SK-N-SH treated with all-trans-retinoic acid at 6 μM for 48 hours (cell line): ENCODE measurements at regions not wholly inside any gene's neighbourhood (a gene's known extent, or its start where the extent isn't known, plus 50 kb on each side); places are given as distances from the start of the nearest gene placed in this dataset.

Experiments
- ATAC-seq: fragments of 200-7000 bp; cut with Tn5 transposase; 3 replicates; pipeline ENCODE4 v1.9.1; 2020; ENCODE audit warnings: mild to moderate bottlenecking, moderate library complexity
- ARNTL ChIP-seq: fragments of 450-650 bp; formaldehyde crosslinking; IDR thresholded peaks from 2 replicates; pipeline ENCODE4 v1.5.0; 2020; ENCODE audit warnings: low read depth, mild to moderate bottlenecking, moderate library complexity, borderline replicate concordance
- BACH2 ChIP-seq: fragments of 250-450 bp; sonication (Bioruptor Pico); IDR thresholded peaks from 2 replicates; pipeline ENCODE4 v1.9.0; 2021; ENCODE audit warnings: mild to moderate bottlenecking, borderline replicate concordance
- CSDC2 ChIP-seq: fragments of 250-450 bp; sonication (Bioruptor Pico); IDR thresholded peaks from 2 replicates; pipeline ENCODE4 v1.5.0; 2020; ENCODE audit warnings: mild to moderate bottlenecking, moderate library complexity
- ESRRG ChIP-seq: fragments of 250-450 bp; sonication (Bioruptor Pico); IDR thresholded peaks from 2 replicates; pipeline ENCODE4 v1.6.1; 2021; ENCODE audit warnings: mild to moderate bottlenecking
- GLIS3 ChIP-seq: fragments of 250-450 bp; sonication (Bioruptor Pico); IDR thresholded peaks from 2 replicates; pipeline ENCODE4 v1.5.0; 2020; ENCODE audit warnings: mild to moderate bottlenecking, moderate library complexity
- ISL1 ChIP-seq: fragments of 250-450 bp; sonication (Bioruptor Pico); IDR thresholded peaks from 2 replicates; pipeline ENCODE4 v2.1.2; 2022; ENCODE audit warnings: mild to moderate bottlenecking, moderate library complexity
- OSR1 ChIP-seq: fragments of 250-450 bp; sonication (Bioruptor Pico); IDR thresholded peaks from 2 replicates; pipeline ENCODE4 v1.8.0; 2022; ENCODE audit warnings: moderate library complexity, mild to moderate bottlenecking, inconsistent platforms
- PPARA ChIP-seq: fragments of 250-450 bp; sonication (Bioruptor Pico); IDR thresholded peaks from 2 replicates; pipeline ENCODE4 v1.5.0; 2020; ENCODE audit warnings: mild to moderate bottlenecking, borderline replicate concordance
- RARB ChIP-seq: fragments of 250-450 bp; sonication (Bioruptor Pico); IDR thresholded peaks from 2 replicates; pipeline ENCODE4 v1.8.0; 2021; ENCODE audit warnings: mild to moderate bottlenecking, moderate library complexity
- SNAI2 ChIP-seq: fragments of 250-450 bp; sonication (Bioruptor Pico); IDR thresholded peaks from 2 replicates; pipeline ENCODE4 v1.5.0; 2020; ENCODE audit warnings: mild to moderate bottlenecking, moderate library complexity
- TCF4 ChIP-seq: fragments of 250-450 bp; sonication (Bioruptor Pico); IDR thresholded peaks from 2 replicates; pipeline ENCODE4 v1.8.0; 2021; ENCODE audit warnings: mild to moderate bottlenecking, moderate library complexity, borderline replicate concordance
- TOX ChIP-seq: fragments of 250-450 bp; sonication (Bioruptor Pico); IDR thresholded peaks from 2 replicates; pipeline ENCODE4 v1.8.0; 2021; ENCODE audit warnings: mild to moderate bottlenecking, moderate library complexity, borderline replicate concordance
- ZC3H10 ChIP-seq: fragments of 250-450 bp; sonication (Bioruptor Pico); IDR thresholded peaks from 2 replicates; pipeline ENCODE4 v1.5.1; 2021; ENCODE audit warnings: mild to moderate bottlenecking, moderate library complexity
- ZFP3 ChIP-seq: fragments of 250-450 bp; sonication (Bioruptor Pico); IDR thresholded peaks from 2 replicates; pipeline ENCODE4 v1.5.0; 2020; ENCODE audit warnings: mild to moderate bottlenecking, moderate library complexity
- ZFP30 ChIP-seq: fragments of 450-650 bp; formaldehyde crosslinking; IDR thresholded peaks from 2 replicates; pipeline ENCODE4 v1.5.0; 2022; ENCODE audit warnings: mild to moderate bottlenecking, moderate library complexity
- ZNF565 ChIP-seq: fragments of 450-650 bp; formaldehyde crosslinking; conservative IDR thresholded peaks from 2 replicates; pipeline ENCODE4 v1.5.0; 2020; ENCODE audit warnings: low read depth, mild to moderate bottlenecking, moderate library complexity
- ZNF70 ChIP-seq: fragments of 450-650 bp; formaldehyde crosslinking; IDR thresholded peaks from 2 replicates; pipeline ENCODE4 v1.5.0; 2020; ENCODE audit warnings: mild to moderate bottlenecking, moderate library complexity
- ZNF8 ChIP-seq: fragments of 450-650 bp; formaldehyde crosslinking; IDR thresholded peaks from 2 replicates; pipeline ENCODE4 v1.5.0; 2020; ENCODE audit warnings: mild to moderate bottlenecking, moderate library complexity
- TF ChIP-seq, protein P1 (sequence below): fragments of 250-450 bp; sonication (Bioruptor Pico); IDR thresholded peaks from 2 replicates; pipeline ENCODE4 v1.5.0; 2020; ENCODE audit warnings: mild to moderate bottlenecking, moderate library complexity
- TF ChIP-seq, protein P2 (sequence below): fragments of 250-450 bp; sonication (Bioruptor Pico); IDR thresholded peaks from 2 replicates; pipeline ENCODE4 v1.5.1; 2021; ENCODE audit warnings: mild to moderate bottlenecking, moderate library complexity
- TF ChIP-seq, protein P3 (sequence below): fragments of 250-450 bp; sonication (Bioruptor Pico); IDR thresholded peaks from 2 replicates; pipeline ENCODE4 v1.8.0; 2020; ENCODE audit warnings: mild to moderate bottlenecking, moderate library complexity, borderline replicate concordance
- TF ChIP-seq, protein P4 (sequence below): fragments of 250-450 bp; sonication (Bioruptor Pico); IDR thresholded peaks from 2 replicates; pipeline ENCODE4 v1.5.1; 2020; ENCODE audit warnings: low read depth, mild to moderate bottlenecking, moderate library complexity
- TF ChIP-seq, protein P5 (sequence below): fragments of 250-450 bp; sonication (Bioruptor Pico); IDR thresholded peaks from 2 replicates; pipeline ENCODE4 v1.8.0; 2021; ENCODE audit warnings: low read depth, mild to moderate bottlenecking, moderate library complexity, borderline replicate concordance

DNA sequence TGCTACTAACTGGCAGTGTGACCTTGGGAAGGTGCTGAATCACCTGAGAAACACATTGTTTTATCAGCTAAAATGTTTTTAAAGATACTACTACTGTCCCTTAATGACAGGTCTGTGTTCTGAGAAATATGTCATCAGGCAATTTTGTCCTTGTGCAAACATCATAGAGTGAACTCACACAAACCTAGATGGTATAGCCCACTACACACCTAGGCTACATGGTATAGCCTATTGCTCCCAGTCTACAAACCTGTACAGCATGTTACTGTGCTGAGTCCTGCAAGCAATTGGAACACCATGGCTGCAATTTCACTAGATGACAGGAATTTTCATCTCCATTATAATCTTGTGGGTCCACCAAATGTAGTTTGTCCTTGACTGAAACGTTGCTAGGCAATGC, 101.3 kb upstream of the GUCY1A1 start:
- no peak for TF ChIP-seq CSDC2 (CRISPR knock-in tag)
- TF ChIP-seq ZFP30 (CRISPR knock-in tag), result no peak
- no peak for TF ChIP-seq TCF4 (CRISPR knock-in tag)
- TF ChIP-seq ARNTL, result no peak
- no peak for TF ChIP-seq ISL1 (CRISPR knock-in tag)
- TF ChIP-seq, protein P1, sequence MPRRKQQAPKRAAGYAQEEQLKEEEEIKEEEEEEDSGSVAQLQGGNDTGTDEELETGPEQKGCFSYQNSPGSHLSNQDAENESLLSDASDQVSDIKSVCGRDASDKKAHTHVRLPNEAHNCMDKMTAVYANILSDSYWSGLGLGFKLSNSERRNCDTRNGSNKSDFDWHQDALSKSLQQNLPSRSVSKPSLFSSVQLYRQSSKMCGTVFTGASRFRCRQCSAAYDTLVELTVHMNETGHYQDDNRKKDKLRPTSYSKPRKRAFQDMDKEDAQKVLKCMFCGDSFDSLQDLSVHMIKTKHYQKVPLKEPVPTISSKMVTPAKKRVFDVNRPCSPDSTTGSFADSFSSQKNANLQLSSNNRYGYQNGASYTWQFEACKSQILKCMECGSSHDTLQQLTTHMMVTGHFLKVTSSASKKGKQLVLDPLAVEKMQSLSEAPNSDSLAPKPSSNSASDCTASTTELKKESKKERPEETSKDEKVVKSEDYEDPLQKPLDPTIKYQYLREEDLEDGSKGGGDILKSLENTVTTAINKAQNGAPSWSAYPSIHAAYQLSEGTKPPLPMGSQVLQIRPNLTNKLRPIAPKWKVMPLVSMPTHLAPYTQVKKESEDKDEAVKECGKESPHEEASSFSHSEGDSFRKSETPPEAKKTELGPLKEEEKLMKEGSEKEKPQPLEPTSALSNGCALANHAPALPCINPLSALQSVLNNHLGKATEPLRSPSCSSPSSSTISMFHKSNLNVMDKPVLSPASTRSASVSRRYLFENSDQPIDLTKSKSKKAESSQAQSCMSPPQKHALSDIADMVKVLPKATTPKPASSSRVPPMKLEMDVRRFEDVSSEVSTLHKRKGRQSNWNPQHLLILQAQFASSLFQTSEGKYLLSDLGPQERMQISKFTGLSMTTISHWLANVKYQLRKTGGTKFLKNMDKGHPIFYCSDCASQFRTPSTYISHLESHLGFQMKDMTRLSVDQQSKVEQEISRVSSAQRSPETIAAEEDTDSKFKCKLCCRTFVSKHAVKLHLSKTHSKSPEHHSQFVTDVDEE (CRISPR knock-in tag), result no peak
- TF ChIP-seq OSR1 (CRISPR knock-in tag), result no peak
- no peak for TF ChIP-seq ZC3H10 (CRISPR knock-in tag)
- TF ChIP-seq, all 23 proteins: peak for 0
- ATAC-seq, result no peak

DNA sequence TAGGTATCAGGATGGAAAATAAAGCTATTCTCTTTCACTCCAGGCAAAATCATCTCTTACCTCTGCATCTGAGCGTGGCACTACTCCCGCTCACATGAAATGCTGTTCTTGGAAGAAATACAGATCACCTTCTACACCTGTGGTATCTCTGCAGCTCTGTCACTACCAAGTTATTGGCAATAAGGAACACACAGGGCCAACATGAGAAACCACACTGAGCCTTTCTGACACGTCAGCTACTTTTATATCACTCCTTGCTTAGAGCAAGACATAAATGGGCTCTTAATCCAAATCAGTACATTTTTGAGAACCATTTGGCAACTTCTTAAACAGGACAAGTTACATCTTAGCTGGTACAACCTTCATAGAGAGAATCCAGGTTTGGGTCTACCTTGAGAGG, 101.8 kb upstream of the GUCY1A1 start:
- no peak for ATAC-seq
- TF ChIP-seq ZFP3 (no peak), ZNF565 (CRISPR knock-in tag) (no peak), PPARA (no peak), TOX (CRISPR knock-in tag) (no peak), ISL1 (CRISPR knock-in tag) (no peak), RARB (CRISPR knock-in tag) (no peak), OSR1 (CRISPR knock-in tag) (no peak), ZFP30 (CRISPR knock-in tag) (no peak), BACH2 (CRISPR knock-in tag) (no peak), SNAI2 (CRISPR knock-in tag) (no peak), ZC3H10 (CRISPR knock-in tag) (no peak), ESRRG (CRISPR knock-in tag) (no peak)
- TF ChIP-seq, protein P2, sequence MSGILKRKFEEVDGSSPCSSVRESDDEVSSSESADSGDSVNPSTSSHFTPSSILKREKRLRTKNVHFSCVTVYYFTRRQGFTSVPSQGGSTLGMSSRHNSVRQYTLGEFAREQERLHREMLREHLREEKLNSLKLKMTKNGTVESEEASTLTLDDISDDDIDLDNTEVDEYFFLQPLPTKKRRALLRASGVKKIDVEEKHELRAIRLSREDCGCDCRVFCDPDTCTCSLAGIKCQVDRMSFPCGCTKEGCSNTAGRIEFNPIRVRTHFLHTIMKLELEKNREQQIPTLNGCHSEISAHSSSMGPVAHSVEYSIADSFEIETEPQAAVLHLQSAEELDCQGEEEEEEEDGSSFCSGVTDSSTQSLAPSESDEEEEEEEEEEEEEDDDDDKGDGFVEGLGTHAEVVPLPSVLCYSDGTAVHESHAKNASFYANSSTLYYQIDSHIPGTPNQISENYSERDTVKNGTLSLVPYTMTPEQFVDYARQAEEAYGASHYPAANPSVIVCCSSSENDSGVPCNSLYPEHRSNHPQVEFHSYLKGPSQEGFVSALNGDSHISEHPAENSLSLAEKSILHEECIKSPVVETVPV (CRISPR knock-in tag), result no peak

DNA sequence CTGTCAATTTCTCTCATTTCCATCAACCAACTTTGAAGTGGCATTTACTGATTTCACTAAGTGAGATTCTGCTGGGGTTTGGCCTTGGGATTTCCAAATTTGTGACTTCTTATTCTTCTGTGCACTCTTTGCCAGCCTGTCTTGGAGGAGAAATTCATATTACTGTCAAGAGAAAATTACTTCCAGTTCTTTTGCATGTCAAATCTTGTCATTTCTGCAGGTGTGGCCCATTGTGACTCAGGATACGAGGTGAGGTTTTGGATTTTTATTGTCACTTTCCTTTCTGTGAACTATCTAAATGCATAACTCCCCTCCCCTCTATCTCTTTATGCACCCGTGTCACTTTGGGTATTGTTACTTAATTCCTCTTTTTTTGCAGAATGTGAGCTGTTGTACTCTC, 102.6 kb upstream of the GUCY1A1 start:
- no peak for ATAC-seq
- TF ChIP-seq, protein P3, sequence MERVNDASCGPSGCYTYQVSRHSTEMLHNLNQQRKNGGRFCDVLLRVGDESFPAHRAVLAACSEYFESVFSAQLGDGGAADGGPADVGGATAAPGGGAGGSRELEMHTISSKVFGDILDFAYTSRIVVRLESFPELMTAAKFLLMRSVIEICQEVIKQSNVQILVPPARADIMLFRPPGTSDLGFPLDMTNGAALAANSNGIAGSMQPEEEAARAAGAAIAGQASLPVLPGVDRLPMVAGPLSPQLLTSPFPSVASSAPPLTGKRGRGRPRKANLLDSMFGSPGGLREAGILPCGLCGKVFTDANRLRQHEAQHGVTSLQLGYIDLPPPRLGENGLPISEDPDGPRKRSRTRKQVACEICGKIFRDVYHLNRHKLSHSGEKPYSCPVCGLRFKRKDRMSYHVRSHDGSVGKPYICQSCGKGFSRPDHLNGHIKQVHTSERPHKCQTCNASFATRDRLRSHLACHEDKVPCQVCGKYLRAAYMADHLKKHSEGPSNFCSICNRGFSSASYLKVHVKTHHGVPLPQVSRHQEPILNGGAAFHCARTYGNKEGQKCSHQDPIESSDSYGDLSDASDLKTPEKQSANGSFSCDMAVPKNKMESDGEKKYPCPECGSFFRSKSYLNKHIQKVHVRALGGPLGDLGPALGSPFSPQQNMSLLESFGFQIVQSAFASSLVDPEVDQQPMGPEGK, result no peak
- no peak for TF ChIP-seq ZFP30 (CRISPR knock-in tag)
- no peak for TF ChIP-seq ARNTL
- TF ChIP-seq ZC3H10 (CRISPR knock-in tag), result no peak
- TF ChIP-seq, protein P1 (CRISPR knock-in tag), result no peak
- TF ChIP-seq ZFP3, result no peak
- no peak for TF ChIP-seq GLIS3 (CRISPR knock-in tag)
- TF ChIP-seq ZNF8 (CRISPR knock-in tag), result no peak
- no peak for TF ChIP-seq SNAI2 (CRISPR knock-in tag)
- TF ChIP-seq BACH2 (CRISPR knock-in tag), result no peak
- no peak for TF ChIP-seq ESRRG (CRISPR knock-in tag)
- no peak for TF ChIP-seq ZNF70 (CRISPR knock-in tag)
- TF ChIP-seq, protein P4, sequence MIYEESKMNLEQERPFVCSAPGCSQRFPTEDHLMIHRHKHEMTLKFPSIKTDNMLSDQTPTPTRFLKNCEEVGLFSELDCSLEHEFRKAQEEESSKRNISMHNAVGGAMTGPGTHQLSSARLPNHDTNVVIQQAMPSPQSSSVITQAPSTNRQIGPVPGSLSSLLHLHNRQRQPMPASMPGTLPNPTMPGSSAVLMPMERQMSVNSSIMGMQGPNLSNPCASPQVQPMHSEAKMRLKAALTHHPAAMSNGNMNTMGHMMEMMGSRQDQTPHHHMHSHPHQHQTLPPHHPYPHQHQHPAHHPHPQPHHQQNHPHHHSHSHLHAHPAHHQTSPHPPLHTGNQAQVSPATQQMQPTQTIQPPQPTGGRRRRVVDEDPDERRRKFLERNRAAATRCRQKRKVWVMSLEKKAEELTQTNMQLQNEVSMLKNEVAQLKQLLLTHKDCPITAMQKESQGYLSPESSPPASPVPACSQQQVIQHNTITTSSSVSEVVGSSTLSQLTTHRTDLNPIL (CRISPR knock-in tag), result no peak
- no peak for TF ChIP-seq CSDC2 (CRISPR knock-in tag)
- TF ChIP-seq, protein P5, sequence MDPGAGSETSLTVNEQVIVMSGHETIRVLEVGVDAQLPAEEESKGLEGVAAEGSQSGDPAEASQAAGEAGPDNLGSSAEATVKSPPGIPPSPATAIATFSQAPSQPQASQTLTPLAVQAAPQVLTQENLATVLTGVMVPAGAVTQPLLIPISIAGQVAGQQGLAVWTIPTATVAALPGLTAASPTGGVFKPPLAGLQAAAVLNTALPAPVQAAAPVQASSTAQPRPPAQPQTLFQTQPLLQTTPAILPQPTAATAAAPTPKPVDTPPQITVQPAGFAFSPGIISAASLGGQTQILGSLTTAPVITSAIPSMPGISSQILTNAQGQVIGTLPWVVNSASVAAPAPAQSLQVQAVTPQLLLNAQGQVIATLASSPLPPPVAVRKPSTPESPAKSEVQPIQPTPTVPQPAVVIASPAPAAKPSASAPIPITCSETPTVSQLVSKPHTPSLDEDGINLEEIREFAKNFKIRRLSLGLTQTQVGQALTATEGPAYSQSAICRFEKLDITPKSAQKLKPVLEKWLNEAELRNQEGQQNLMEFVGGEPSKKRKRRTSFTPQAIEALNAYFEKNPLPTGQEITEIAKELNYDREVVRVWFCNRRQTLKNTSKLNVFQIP, result no peak
- TF ChIP-seq RARB (CRISPR knock-in tag), result no peak
- TF ChIP-seq, protein P2 (CRISPR knock-in tag), result no peak
- TF ChIP-seq PPARA, result no peak
- TF ChIP-seq ZNF565 (CRISPR knock-in tag), result no peak
